Suprapubic skin (tissue), 4 donors: ENCODE measurements at regions not wholly inside any gene's neighbourhood (a gene's known extent, or its start where the extent isn't known, plus 50 kb on each side); places are given as distances from the start of the nearest gene placed in this dataset.

Source experiments
- CTCF ChIP-seq, 2 donors: fragments of 200-600 bp in 1 of 2; fragments of 450-650 bp in 1 of 2; sonication (generic) in 1 of 2; IDR thresholded peaks; one replicate each; pipeline ENCODE4 v1.5.1; 2016 to 2019; ENCODE audit warnings: antibody characterized with exemption in 2 of 2, mild to moderate bottlenecking in 1 of 2, moderate library complexity in 1 of 2
- EP300 ChIP-seq: sonication (generic); formaldehyde crosslinking; IDR thresholded peaks from one replicate; pipeline ENCODE4 v1.6.1; 2017; ENCODE audit warnings: antibody characterized with exemption
- POLR2A ChIP-seq, 2 donors: fragments of 450-650 bp; IDR thresholded peaks; one replicate each; pipeline ENCODE4 v1.6.1; 2017; ENCODE audit warnings: antibody characterized with exemption in 2 of 2, mild to moderate bottlenecking in 2 of 2, moderate library complexity in 2 of 2
- POLR2AphosphoS5 ChIP-seq, 3 donors: sonication (generic); formaldehyde crosslinking; IDR thresholded peaks; one replicate each; pipeline ENCODE4 v1.6.1; 2017; ENCODE audit warnings: antibody characterized with exemption in 3 of 3

- no peak for TF ChIP-seq CTCF (IDR thresholded peaks at IDR 0.05)
- no peak for TF ChIP-seq POLR2AphosphoS5 (IDR thresholded peaks at IDR 0.05)
- no peak for TF ChIP-seq POLR2A (IDR thresholded peaks at IDR 0.05)
- TF ChIP-seq EP300: no peak
Observed at GRCh38 chr7:46178661-46179060, 257.6 kb upstream of the IGFBP3 start.
